WTC11 (cell line): ENCODE measurements at regions not wholly inside any gene's neighbourhood (a gene's known extent, or its start where the extent isn't known, plus 50 kb on each side); places are given as distances from the start of the nearest gene placed in this dataset.

Experiments used
- ATAC-seq: fragments of 200-7000 bp; cut with Tn5 transposase; 2 replicates; pipeline ENCODE4 v1.10.0; 2021; ENCODE audit warnings: mild to moderate bottlenecking, moderate library complexity
- CTCF ChIA-PET: fragments of 300-600 bp; sonication (Branson Sonifier 250); formaldehyde crosslinking; loops from one replicate; lab custom pipeline; 2021; ENCODE audit warnings: antibody characterized with exemption; lab: Charles Lee
- POLR2A ChIA-PET: fragments of 350-600 bp; sonication (Branson Sonifier 250); formaldehyde crosslinking; loops from one replicate; lab custom pipeline; 2021; ENCODE audit warnings: antibody characterized with exemption; lab: Charles Lee
- DNase-seq: peaks from one replicate; pipeline ENCODE4 v3.0.0; 2021; ENCODE audit warnings: low spot score
- H3K27ac Mint-ChIP-seq: 2 replicates; pipeline ENCODE4 v1.8.0; 2021; ENCODE audit warnings: mixed read lengths
- H3K27me3 Mint-ChIP-seq: 2 replicates; pipeline ENCODE4 v1.8.0; 2021; ENCODE audit warnings: low read depth, mild to moderate bottlenecking, moderate library complexity, mixed read lengths
- H3K36me3 Mint-ChIP-seq: 2 replicates; pipeline ENCODE4 v1.8.0; 2021; ENCODE audit warnings: mixed read lengths
- H3K4me1 Mint-ChIP-seq: 2 replicates; pipeline ENCODE4 v1.8.0; 2022; ENCODE audit warnings: mixed read lengths
- H3K4me3 Mint-ChIP-seq: 2 replicates; pipeline ENCODE4 v1.8.0; 2021; ENCODE audit warnings: mild to moderate bottlenecking, moderate library complexity, mixed read lengths
- H3K9me3 Mint-ChIP-seq: 2 replicates; pipeline ENCODE4 v1.8.0; 2021; ENCODE audit warnings: mixed read lengths
- CBFB ChIP-seq: sonication (generic); formaldehyde crosslinking; IDR thresholded peaks from 2 replicates; pipeline ENCODE4 v1.8.1; 2022; ENCODE audit warnings: mild to moderate bottlenecking, low read depth, missing genetic modification reagents
- E2F4 ChIP-seq: sonication (generic); formaldehyde crosslinking; IDR thresholded peaks from 2 replicates; pipeline ENCODE4 v1.8.1; 2022; ENCODE audit warnings: low read depth, mild to moderate bottlenecking, moderate library complexity, missing genetic modification reagents, borderline replicate concordance
- GRHL2 ChIP-seq: fragments of 250-450 bp; sonication (Bioruptor Pico); IDR thresholded peaks from 2 replicates; pipeline ENCODE4 v1.8.0; 2022; ENCODE audit warnings: mild to moderate bottlenecking, moderate library complexity; ENCODE audit not compliant: insufficient replicate concordance, severe bottlenecking
- KAT7 ChIP-seq: sonication (generic); formaldehyde crosslinking; IDR thresholded peaks from 2 replicates; pipeline ENCODE4 v1.8.1; 2023; ENCODE audit warnings: missing genetic modification reagents, mild to moderate bottlenecking, borderline replicate concordance
- NR1H2 ChIP-seq: sonication (generic); formaldehyde crosslinking; IDR thresholded peaks from 2 replicates; pipeline ENCODE4 v1.9.0; 2021; ENCODE audit warnings: mild to moderate bottlenecking, moderate library complexity, missing genetic modification reagents
- NR2C2 ChIP-seq: sonication (generic); formaldehyde crosslinking; IDR thresholded peaks from 2 replicates; pipeline ENCODE4 v1.8.0; 2022; ENCODE audit warnings: mild to moderate bottlenecking, missing genetic modification reagents
- NR3C1 ChIP-seq: sonication (generic); formaldehyde crosslinking; conservative IDR thresholded peaks from 2 replicates; pipeline ENCODE4 v1.8.1; 2023; ENCODE audit warnings: low read depth, mild to moderate bottlenecking, missing genetic modification reagents
- OVOL2 ChIP-seq: fragments of 250-450 bp; sonication (Bioruptor Pico); IDR thresholded peaks from 2 replicates; pipeline ENCODE4 v1.9.0; 2021; ENCODE audit warnings: mild to moderate bottlenecking, borderline replicate concordance
- PRDM15 ChIP-seq: sonication (generic); formaldehyde crosslinking; IDR thresholded peaks from 2 replicates; pipeline ENCODE4 v1.8.0; 2022; ENCODE audit warnings: missing genetic modification reagents
- SP1 ChIP-seq: sonication (generic); formaldehyde crosslinking; conservative IDR thresholded peaks from 2 replicates; pipeline ENCODE4 v1.8.1; 2022; ENCODE audit warnings: missing genetic modification reagents
- ZNF423 ChIP-seq: fragments of 250-450 bp; sonication (Bioruptor Pico); IDR thresholded peaks from 2 replicates; pipeline ENCODE4 v2.1.2; 2022; ENCODE audit warnings: mild to moderate bottlenecking, moderate library complexity
- ZNF425 ChIP-seq: fragments of 250-450 bp; sonication (Bioruptor Pico); conservative IDR thresholded peaks from 2 replicates; pipeline ENCODE4 v1.9.0; 2021; ENCODE audit warnings: mild to moderate bottlenecking
- TF ChIP-seq, protein P1 (sequence below): sonication (generic); formaldehyde crosslinking; IDR thresholded peaks from 2 replicates; pipeline ENCODE4 v1.8.1; 2023; ENCODE audit warnings: mild to moderate bottlenecking, missing genetic modification reagents
- TF ChIP-seq, protein P2 (sequence below): fragments of 250-450 bp; sonication (Bioruptor Pico); IDR thresholded peaks from 2 replicates; pipeline ENCODE4 v1.8.0; 2021; ENCODE audit warnings: mild to moderate bottlenecking
- TF ChIP-seq, protein P3 (sequence below): sonication (generic); formaldehyde crosslinking; IDR thresholded peaks from 2 replicates; pipeline ENCODE4 v1.8.0; 2022; ENCODE audit warnings: mild to moderate bottlenecking, missing genetic modification reagents
- TF ChIP-seq, protein P4 (sequence below): fragments of 250-450 bp; sonication (Bioruptor Pico); IDR thresholded peaks from 2 replicates; pipeline ENCODE4 v1.9.0; 2021; ENCODE audit warnings: mild to moderate bottlenecking
- TF ChIP-seq, protein P5 (sequence below): sonication (generic); formaldehyde crosslinking; IDR thresholded peaks from 2 replicates; pipeline ENCODE4 v1.8.1; 2022; ENCODE audit warnings: mild to moderate bottlenecking, moderate library complexity, missing genetic modification reagents

DNA sequence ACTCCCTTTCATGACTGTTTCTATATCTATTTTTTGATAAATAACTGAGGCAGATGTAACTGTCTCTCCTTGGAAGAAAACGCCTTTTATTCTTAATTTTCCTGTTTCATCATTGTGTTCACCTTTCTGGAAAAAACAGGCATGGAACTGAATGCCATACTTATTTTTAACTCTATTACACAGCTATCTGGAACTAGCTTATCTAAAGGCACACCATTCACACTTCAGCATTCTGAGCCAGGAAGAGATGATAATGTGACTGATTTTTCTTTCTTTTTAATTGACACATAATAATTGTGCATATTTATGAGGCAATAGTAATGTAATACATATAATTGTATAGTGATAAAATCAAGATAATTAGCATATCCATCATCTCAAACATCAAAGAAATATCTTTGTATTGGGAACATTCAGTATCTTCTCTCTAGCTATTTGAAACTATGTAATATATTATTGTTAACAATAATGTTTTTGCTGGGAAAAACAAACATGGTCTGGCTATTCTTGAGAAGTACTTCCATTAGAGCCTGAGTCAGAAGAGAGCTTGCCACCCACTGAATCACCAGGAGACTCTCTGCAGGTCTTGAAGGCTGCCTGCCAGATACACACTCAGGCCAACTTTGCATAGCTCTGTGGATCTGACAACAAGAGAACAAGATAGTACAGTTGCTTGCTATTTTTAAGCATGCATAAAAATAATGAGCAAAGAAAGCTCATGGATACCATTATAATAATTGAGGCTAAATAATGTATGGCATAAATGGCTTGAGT is 501.0 kb upstream of the EDIL3 start:
- peaks cover 6% of the 10 kb centered on the region for H3K4me1 Mint-ChIP-seq
- no peak for ATAC-seq

DNA sequence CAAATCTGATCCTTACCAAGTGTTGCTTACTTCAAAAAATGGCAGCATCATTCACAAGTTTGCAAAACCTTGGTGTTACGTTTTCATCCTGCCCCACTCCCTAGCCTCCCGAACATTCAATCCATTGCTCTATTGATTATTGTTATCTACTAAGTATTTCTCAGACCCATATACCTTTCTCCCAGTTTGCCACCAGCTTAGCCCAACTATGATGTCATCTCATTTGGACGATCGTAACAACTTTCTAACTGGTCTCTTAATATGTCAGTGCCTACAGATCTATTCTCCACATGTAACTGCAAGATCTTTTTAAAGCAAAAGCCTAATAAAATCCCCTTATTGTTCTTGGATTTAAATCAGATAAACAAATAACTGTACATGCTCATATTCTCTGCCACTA is 497.1 kb upstream of the EDIL3 start:
- Mint-ChIP-seq H3K27me3 (no peaks in the 10 kb centered on the region), H3K27ac (no peak overlapping the region), H3K36me3 (no peaks in the 10 kb centered on the region), H3K4me3 (no peak overlapping the region), H3K9me3 (no peaks in the 10 kb centered on the region), H3K4me1 (peaks cover 6% of the 10 kb centered on the region)
- DNase-seq (no peak), ATAC-seq (no peak)
- POLR2A ChIA-PET: no interaction called here
- CTCF ChIA-PET: no interaction called here
- TF ChIP-seq NR1H2 (CRISPR knock-in tag) (no peak), SP1 (no peak), E2F4 (CRISPR knock-in tag) (no peak), GRHL2 (no peak), PRDM15 (CRISPR knock-in tag) (no peak)
- TF ChIP-seq, protein P1, sequence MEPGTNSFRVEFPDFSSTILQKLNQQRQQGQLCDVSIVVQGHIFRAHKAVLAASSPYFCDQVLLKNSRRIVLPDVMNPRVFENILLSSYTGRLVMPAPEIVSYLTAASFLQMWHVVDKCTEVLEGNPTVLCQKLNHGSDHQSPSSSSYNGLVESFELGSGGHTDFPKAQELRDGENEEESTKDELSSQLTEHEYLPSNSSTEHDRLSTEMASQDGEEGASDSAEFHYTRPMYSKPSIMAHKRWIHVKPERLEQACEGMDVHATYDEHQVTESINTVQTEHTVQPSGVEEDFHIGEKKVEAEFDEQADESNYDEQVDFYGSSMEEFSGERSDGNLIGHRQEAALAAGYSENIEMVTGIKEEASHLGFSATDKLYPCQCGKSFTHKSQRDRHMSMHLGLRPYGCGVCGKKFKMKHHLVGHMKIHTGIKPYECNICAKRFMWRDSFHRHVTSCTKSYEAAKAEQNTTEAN (CRISPR knock-in tag): no peak
- TF ChIP-seq, protein P2, sequence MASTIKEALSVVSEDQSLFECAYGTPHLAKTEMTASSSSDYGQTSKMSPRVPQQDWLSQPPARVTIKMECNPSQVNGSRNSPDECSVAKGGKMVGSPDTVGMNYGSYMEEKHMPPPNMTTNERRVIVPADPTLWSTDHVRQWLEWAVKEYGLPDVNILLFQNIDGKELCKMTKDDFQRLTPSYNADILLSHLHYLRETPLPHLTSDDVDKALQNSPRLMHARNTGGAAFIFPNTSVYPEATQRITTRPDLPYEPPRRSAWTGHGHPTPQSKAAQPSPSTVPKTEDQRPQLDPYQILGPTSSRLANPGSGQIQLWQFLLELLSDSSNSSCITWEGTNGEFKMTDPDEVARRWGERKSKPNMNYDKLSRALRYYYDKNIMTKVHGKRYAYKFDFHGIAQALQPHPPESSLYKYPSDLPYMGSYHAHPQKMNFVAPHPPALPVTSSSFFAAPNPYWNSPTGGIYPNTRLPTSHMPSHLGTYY (CRISPR knock-in tag): no peak

More for the DNA sequence above, 501.0 kb upstream of the EDIL3 start:
- no peaks in the 10 kb centered on the region for H3K27me3 Mint-ChIP-seq
- DNase-seq: no peak
- H3K4me3 Mint-ChIP-seq: no peak overlapping the region
- peaks cover 2% of the 10 kb centered on the region; the same call in 1 of the 2 replicates for H3K9me3 Mint-ChIP-seq
- no peaks in the 10 kb centered on the region for H3K36me3 Mint-ChIP-seq
- ChIA-PET POLR2A (no interaction called here), CTCF (no interaction called here)
- TF ChIP-seq, protein P3, sequence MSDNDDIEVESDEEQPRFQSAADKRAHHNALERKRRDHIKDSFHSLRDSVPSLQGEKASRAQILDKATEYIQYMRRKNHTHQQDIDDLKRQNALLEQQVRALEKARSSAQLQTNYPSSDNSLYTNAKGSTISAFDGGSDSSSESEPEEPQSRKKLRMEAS (CRISPR knock-in tag): no peak
- no peak for TF ChIP-seq ZNF423 (CRISPR knock-in tag)
- no peak for TF ChIP-seq CBFB (CRISPR knock-in tag)
- TF ChIP-seq NR3C1 (CRISPR knock-in tag): no peak
- H3K27ac Mint-ChIP-seq: no peak overlapping the region

DNA sequence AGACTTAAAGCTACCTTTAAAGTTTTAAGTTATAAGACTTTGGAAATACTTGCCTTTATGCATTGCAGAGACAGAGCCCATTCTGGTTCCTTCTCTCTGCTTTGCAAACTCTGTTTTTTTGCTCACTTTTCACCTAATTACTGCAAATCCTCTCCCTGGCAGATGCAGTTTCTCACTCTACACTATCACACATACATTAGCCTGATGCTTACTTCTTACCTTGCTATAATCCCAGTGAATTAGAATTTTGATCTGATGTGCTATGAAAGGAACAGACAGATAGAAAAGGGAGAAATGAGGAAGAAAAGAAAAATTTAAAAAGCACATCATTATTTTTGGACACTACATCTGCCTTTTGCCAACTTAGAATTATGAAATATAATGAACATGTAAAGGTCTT is 489.5 kb upstream of the EDIL3 start:
- DNase-seq (no peak), ATAC-seq (no peak)
- H3K4me1 Mint-ChIP-seq: peaks cover 16% of the 10 kb centered on the region
- POLR2A ChIA-PET: no interaction called here
- H3K27me3 Mint-ChIP-seq: no peaks in the 10 kb centered on the region
- CTCF ChIA-PET: no interaction called here
- no peaks in the 10 kb centered on the region for H3K9me3 Mint-ChIP-seq
- no peak overlapping the region for H3K4me3 Mint-ChIP-seq
- no peaks in the 10 kb centered on the region for H3K36me3 Mint-ChIP-seq
- H3K27ac Mint-ChIP-seq: no peak overlapping the region
- TF ChIP-seq CBFB (CRISPR knock-in tag): no peak
- no peak for TF ChIP-seq ZNF425 (CRISPR knock-in tag)
- TF ChIP-seq, protein P4, sequence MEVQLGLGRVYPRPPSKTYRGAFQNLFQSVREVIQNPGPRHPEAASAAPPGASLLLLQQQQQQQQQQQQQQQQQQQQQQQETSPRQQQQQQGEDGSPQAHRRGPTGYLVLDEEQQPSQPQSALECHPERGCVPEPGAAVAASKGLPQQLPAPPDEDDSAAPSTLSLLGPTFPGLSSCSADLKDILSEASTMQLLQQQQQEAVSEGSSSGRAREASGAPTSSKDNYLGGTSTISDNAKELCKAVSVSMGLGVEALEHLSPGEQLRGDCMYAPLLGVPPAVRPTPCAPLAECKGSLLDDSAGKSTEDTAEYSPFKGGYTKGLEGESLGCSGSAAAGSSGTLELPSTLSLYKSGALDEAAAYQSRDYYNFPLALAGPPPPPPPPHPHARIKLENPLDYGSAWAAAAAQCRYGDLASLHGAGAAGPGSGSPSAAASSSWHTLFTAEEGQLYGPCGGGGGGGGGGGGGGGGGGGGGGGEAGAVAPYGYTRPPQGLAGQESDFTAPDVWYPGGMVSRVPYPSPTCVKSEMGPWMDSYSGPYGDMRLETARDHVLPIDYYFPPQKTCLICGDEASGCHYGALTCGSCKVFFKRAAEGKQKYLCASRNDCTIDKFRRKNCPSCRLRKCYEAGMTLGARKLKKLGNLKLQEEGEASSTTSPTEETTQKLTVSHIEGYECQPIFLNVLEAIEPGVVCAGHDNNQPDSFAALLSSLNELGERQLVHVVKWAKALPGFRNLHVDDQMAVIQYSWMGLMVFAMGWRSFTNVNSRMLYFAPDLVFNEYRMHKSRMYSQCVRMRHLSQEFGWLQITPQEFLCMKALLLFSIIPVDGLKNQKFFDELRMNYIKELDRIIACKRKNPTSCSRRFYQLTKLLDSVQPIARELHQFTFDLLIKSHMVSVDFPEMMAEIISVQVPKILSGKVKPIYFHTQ: no peak
- no peak for TF ChIP-seq OVOL2 (CRISPR knock-in tag)
- no peak for TF ChIP-seq KAT7 (CRISPR knock-in tag)
- TF ChIP-seq, protein P5, sequence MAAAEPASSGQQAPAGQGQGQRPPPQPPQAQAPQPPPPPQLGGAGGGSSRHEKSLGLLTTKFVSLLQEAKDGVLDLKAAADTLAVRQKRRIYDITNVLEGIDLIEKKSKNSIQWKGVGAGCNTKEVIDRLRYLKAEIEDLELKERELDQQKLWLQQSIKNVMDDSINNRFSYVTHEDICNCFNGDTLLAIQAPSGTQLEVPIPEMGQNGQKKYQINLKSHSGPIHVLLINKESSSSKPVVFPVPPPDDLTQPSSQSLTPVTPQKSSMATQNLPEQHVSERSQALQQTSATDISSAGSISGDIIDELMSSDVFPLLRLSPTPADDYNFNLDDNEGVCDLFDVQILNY (CRISPR knock-in tag): no peak
- TF ChIP-seq NR2C2 (CRISPR knock-in tag): no peak
